ENCODE measurements at regions not wholly inside any gene's neighbourhood (a gene's known extent, or its start where the extent isn't known, plus 50 kb on each side); places are given as distances from the start of the nearest gene placed in this dataset.

GRCh38 chr22:48592066-48592345 lies 1235.7 kb downstream of the BRD1 start:
- TF ChIP-seq, protein P1, sequence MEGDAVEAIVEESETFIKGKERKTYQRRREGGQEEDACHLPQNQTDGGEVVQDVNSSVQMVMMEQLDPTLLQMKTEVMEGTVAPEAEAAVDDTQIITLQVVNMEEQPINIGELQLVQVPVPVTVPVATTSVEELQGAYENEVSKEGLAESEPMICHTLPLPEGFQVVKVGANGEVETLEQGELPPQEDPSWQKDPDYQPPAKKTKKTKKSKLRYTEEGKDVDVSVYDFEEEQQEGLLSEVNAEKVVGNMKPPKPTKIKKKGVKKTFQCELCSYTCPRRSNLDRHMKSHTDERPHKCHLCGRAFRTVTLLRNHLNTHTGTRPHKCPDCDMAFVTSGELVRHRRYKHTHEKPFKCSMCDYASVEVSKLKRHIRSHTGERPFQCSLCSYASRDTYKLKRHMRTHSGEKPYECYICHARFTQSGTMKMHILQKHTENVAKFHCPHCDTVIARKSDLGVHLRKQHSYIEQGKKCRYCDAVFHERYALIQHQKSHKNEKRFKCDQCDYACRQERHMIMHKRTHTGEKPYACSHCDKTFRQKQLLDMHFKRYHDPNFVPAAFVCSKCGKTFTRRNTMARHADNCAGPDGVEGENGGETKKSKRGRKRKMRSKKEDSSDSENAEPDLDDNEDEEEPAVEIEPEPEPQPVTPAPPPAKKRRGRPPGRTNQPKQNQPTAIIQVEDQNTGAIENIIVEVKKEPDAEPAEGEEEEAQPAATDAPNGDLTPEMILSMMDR (IDR thresholded peaks at IDR 0.05 in 2 of 3, conservative IDR thresholded peaks at IDR 0.05 in 1 of 3; ENCODE audit: borderline replicate concordance in 1 of 3, insufficient read depth in 1 of 3, low read depth in 2 of 3, low read length in 2 of 3), result no peak
- TF ChIP-seq, protein P2, sequence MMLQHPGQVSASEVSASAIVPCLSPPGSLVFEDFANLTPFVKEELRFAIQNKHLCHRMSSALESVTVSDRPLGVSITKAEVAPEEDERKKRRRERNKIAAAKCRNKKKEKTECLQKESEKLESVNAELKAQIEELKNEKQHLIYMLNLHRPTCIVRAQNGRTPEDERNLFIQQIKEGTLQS (IDR thresholded peaks at IDR 0.05), result no peak
- no peak for TF ChIP-seq POLR2AphosphoS5 (IDR thresholded peaks at IDR 0.05; ENCODE audit: low read depth, low read length)
- TF ChIP-seq EZH2phosphoT487 (IDR thresholded peaks at IDR 0.05; ENCODE audit: borderline replicate concordance), result no peak
